IMR-90 (cell line): ENCODE measurements at regions not wholly inside any gene's neighbourhood (a gene's known extent, or its start where the extent isn't known, plus 50 kb on each side); places are given as distances from the start of the nearest gene placed in this dataset.

Experiments
- ATAC-seq: fragments of 200-7000 bp; cut with Tn5 transposase; 2 replicates; pipeline ENCODE4 v1.9.1; 2020; ENCODE audit warnings: low read depth, mild to moderate bottlenecking, moderate library complexity
- BruUV-seq: library from RNA; stranded (reverse); fragments of 400-500 nt; replicated peaks from 2 replicates; lab custom pipeline; 2021; lab: Mats Ljungman, UMichigan
- CTCF ChIA-PET: fragments of 300-600 bp; formaldehyde crosslinking; extraction: SDS; loops from one replicate; lab custom pipeline; 2021; ENCODE audit warnings: antibody characterized with exemption; lab: Yijun Ruan, JAX
- POLR2A ChIA-PET: fragments of 300-600 bp; sonication (Branson Sonifier 250); formaldehyde crosslinking; loops from one replicate; lab custom pipeline; 2022; ENCODE audit warnings: antibody characterized with exemption; ENCODE audit not compliant: unreplicated experiment; lab: Charles Lee
- DNase-seq: peaks from one replicate; pipeline ENCODE4 v3.0.0; 2013
- H2AFZ ChIP-seq: replicated peaks from 2 replicates; pipeline ENCODE3; 2013; ENCODE audit warnings: low read length, mild to moderate bottlenecking; ENCODE audit not compliant: poor library complexity
- H2AK5ac ChIP-seq: 2 replicates; pipeline ENCODE4 v1.6.1; 2013; ENCODE audit warnings: low read depth, low read length, inconsistent platforms
- H2AK9ac ChIP-seq: replicated peaks from 2 replicates; pipeline ENCODE3; 2013; ENCODE audit warnings: mild to moderate bottlenecking, low read depth, low read length, moderate library complexity; ENCODE audit not compliant: poor library complexity
- H2BK120ac ChIP-seq: 2 replicates; pipeline ENCODE4 v1.6.1; 2013; ENCODE audit warnings: low read depth, low read length, inconsistent platforms
- H2BK15ac ChIP-seq: 3 replicates; pipeline ENCODE4 v1.6.1; 2013; ENCODE audit warnings: low read depth, low read length, inconsistent platforms
- H2BK20ac ChIP-seq: 2 replicates; pipeline ENCODE4 v1.6.1; 2013; ENCODE audit warnings: low read depth, mild to moderate bottlenecking, inconsistent platforms, low read length, moderate library complexity
- H2BK5ac ChIP-seq: 2 replicates; pipeline ENCODE4 v1.6.1; 2013; ENCODE audit warnings: mild to moderate bottlenecking, low read depth, low read length, inconsistent platforms; ENCODE audit not compliant: poor library complexity, severe bottlenecking
- H3K14ac ChIP-seq: replicated peaks from 2 replicates; pipeline ENCODE4 v1.6.1; 2013; ENCODE audit warnings: low read depth, low read length, inconsistent platforms
- H3K18ac ChIP-seq: 2 replicates; pipeline ENCODE4 v1.6.1; 2013; ENCODE audit warnings: low read depth, low read length, control low read depth
- H3K23ac ChIP-seq: 2 replicates; pipeline ENCODE4 v1.6.1; 2013; ENCODE audit warnings: low read depth, low read length, inconsistent platforms
- H3K27ac ChIP-seq: 2 replicates; pipeline ENCODE4 v1.5.1; 2013; ENCODE audit warnings: mild to moderate bottlenecking, control low read depth, low read length; ENCODE audit not compliant: insufficient read depth
- H3K27me3 ChIP-seq: 2 replicates; pipeline ENCODE4 v1.6.1; 2013; ENCODE audit warnings: low read length; ENCODE audit not compliant: control insufficient read depth, insufficient read depth
- H3K36me3 ChIP-seq: 2 replicates; pipeline ENCODE4 v1.6.1; 2013; ENCODE audit warnings: low read length, mixed read lengths; ENCODE audit not compliant: control insufficient read depth, insufficient read depth
- H3K4ac ChIP-seq: 2 replicates; pipeline ENCODE4 v1.6.1; 2013; ENCODE audit warnings: low read depth, low read length, inconsistent platforms
- H3K4me1 ChIP-seq: 2 replicates; pipeline ENCODE4 v1.6.1; 2013; ENCODE audit warnings: low read length, mixed read lengths; ENCODE audit not compliant: control insufficient read depth, insufficient read depth
- H3K4me2 ChIP-seq: 2 replicates; pipeline ENCODE4 v1.6.1; 2013; ENCODE audit warnings: low read depth, mild to moderate bottlenecking, control low read depth, low read length, moderate library complexity
- H3K4me3 ChIP-seq: 2 replicates; pipeline ENCODE4 v1.5.1; 2013; ENCODE audit warnings: low read depth, mild to moderate bottlenecking, control low read depth, low read length, moderate library complexity; ENCODE audit not compliant: insufficient read depth
- H3K56ac ChIP-seq: 2 replicates; pipeline ENCODE4 v1.6.1; 2013; ENCODE audit warnings: low read length, inconsistent platforms; ENCODE audit not compliant: insufficient read depth; ENCODE audit errors: extremely low read depth
- H3K79me1 ChIP-seq, 2 experiments: 2 replicates each; pipeline ENCODE4 v1.6.1; 2013; ENCODE audit warnings: low read length in 2 of 2, inconsistent platforms in 1 of 2, low read depth in 1 of 2
- H3K9ac ChIP-seq: 2 replicates; pipeline ENCODE4 v1.6.1; 2013; ENCODE audit warnings: low read depth, low read length, control low read depth
- H3K9me1 ChIP-seq: 2 replicates; pipeline ENCODE4 v1.6.1; 2013; ENCODE audit warnings: low read length, inconsistent platforms; ENCODE audit not compliant: insufficient read depth
- H3K9me3 ChIP-seq: 2 replicates; pipeline ENCODE4 v1.6.1; 2013; ENCODE audit warnings: low read length; ENCODE audit not compliant: control insufficient read depth, insufficient read depth
- H4K20me1 ChIP-seq: 2 replicates; pipeline ENCODE4 v1.6.1; 2013; ENCODE audit warnings: low read length, inconsistent platforms; ENCODE audit not compliant: insufficient read depth
- H4K5ac ChIP-seq: 2 replicates; pipeline ENCODE4 v1.6.1; 2013; ENCODE audit warnings: mild to moderate bottlenecking, low read depth, low read length, control low read depth
- H4K8ac ChIP-seq, 2 experiments: 2 replicates each; pipeline ENCODE4 v1.6.1; 2013; ENCODE audit warnings: low read depth in 2 of 2, low read length in 2 of 2, control low read depth in 1 of 2, inconsistent platforms in 1 of 2
- H4K91ac ChIP-seq: 2 replicates; pipeline ENCODE4 v1.6.1; 2013; ENCODE audit warnings: low read depth, low read length, inconsistent platforms; ENCODE audit not compliant: insufficient read depth
- BHLHE40 ChIP-seq: fragments of 150-350 bp; IDR thresholded peaks from 2 replicates; pipeline ENCODE4 v1.6.1; 2016; ENCODE audit warnings: mild to moderate bottlenecking, low read depth, low read length
- CEBPB ChIP-seq: IDR thresholded peaks from 2 replicates; pipeline ENCODE4 v1.6.1; 2012; ENCODE audit warnings: low read depth, low read length, improper control_type of control experiment
- MAFK ChIP-seq: IDR thresholded peaks from 2 replicates; pipeline ENCODE4 v1.6.1; 2012; ENCODE audit warnings: low read depth, low read length, improper control_type of control experiment
- POLR2A ChIP-seq: IDR thresholded peaks from 2 replicates; pipeline ENCODE4 v1.6.1; 2012; ENCODE audit warnings: mild to moderate bottlenecking, low read depth, low read length
- RAD21 ChIP-seq: IDR thresholded peaks from 2 replicates; pipeline ENCODE4 v1.6.1; 2012; ENCODE audit warnings: low read length, improper control_type of control experiment
- RFX5 ChIP-seq: IDR thresholded peaks from 2 replicates; pipeline ENCODE4 v1.8.0; 2012; ENCODE audit warnings: low read depth, mild to moderate bottlenecking, low read length, moderate library complexity
- SMC3 ChIP-seq: fragments of 150-350 bp; IDR thresholded peaks from 2 replicates; pipeline ENCODE4 v1.6.1; 2016; ENCODE audit warnings: low read depth, mild to moderate bottlenecking, antibody characterized with exemption, low read length, moderate library complexity
- whole genome bisulfite sequencing, 2 experiments: methylation state at CpG; one replicate each; pipeline versions ENCODE4 v1.1.5 to v1.1.7; 2013; ENCODE audit warnings: missing lambda C conversion rate in 2 of 2; ENCODE audit not compliant: insufficient read length in 1 of 2; ENCODE audit errors: extremely low coverage in 2 of 2; 5-methylcytosine and 5-hydroxymethylcytosine counted together
- dilution Hi-C: fragments of 300-500 bp; cut with HindIII; formaldehyde crosslinking; loops from one replicate; pipeline ENCODE4 v1.14.3; 2018; ENCODE audit warnings: low sequenced_read_pairs; ENCODE audit not compliant: unreplicated experiment
- in situ Hi-C: fragments of 300-500 bp; cut with MboI; formaldehyde crosslinking; loops from 3 replicates; pipeline ENCODE4 v1.14.3; 2019; ENCODE audit warnings: low sequenced_read_pairs, inconsistent platforms, mixed read lengths
- intact Hi-C: fragments of 100-400 bp; cut with micrococcal nuclease; formaldehyde crosslinking; loops from 2 replicates; pipeline ENCODE4 v1.10.0; 2022
- TF ChIP-seq, protein P1 (sequence below): fragments of 150-350 bp; IDR thresholded peaks from 2 replicates; pipeline ENCODE4 v1.6.1; 2016; ENCODE audit warnings: low read depth, mild to moderate bottlenecking, low read length, moderate library complexity, borderline replicate concordance
- TF ChIP-seq, protein P2 (sequence below): conservative IDR thresholded peaks from 2 replicates; pipeline ENCODE4 v1.5.1; 2012; ENCODE audit warnings: mild to moderate bottlenecking, low read depth, low read length, improper control_type of control experiment

DNA sequence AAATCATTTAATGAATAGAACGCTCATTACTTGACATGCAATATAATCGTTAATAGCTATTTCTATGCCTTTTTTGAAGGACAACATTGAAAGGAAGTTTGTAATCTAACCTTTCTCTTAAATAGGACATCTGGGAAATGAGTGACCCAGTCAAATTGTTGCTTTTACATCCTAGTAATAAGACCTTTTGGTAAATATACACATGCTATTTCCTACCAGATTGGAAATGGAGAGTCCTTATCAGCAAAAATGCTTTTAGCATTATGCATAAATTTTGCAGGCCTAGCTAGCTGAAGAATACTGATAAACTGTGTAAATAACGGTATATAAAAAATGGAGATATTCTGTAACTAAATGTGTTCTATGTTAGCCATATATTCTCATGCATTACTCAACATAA lies 567.3 kb upstream of the DSEL start:
- dilution Hi-C loops (no loop called here), intact Hi-C loops (no loop called here), in situ Hi-C loops (no loop called here)
- Histone ChIP-seq H3K36me3 (no peaks in the 10 kb centered on the region), H2AK9ac (no peak overlapping the region), H2BK5ac (no peak overlapping the region), H2BK20ac (no peak overlapping the region), H2AK5ac (no peak overlapping the region), H2AFZ (no peak overlapping the region), H2BK120ac (no peak overlapping the region), H3K4me1 (no peaks in the 10 kb centered on the region; the same call in 1 of the 2 replicates), H3K27me3 (no peaks in the 10 kb centered on the region), H4K91ac (no peak overlapping the region), H3K9me3 (no peaks in the 10 kb centered on the region), H3K9ac (no peak overlapping the region), H3K18ac (no peak overlapping the region), H3K4me2 (no peak overlapping the region), H3K14ac (no peak overlapping the region), H3K27ac (no peak overlapping the region), H3K4me3 (no peak overlapping the region), H3K56ac (no peak overlapping the region), H4K8ac (no peak overlapping the region), H3K9me1 (no peaks in the 10 kb centered on the region), H3K23ac (no peak overlapping the region), H3K79me1 (no peaks in the 10 kb centered on the region), H2BK15ac (no peak overlapping the region), H4K5ac (no peak overlapping the region), H4K20me1 (no peaks in the 10 kb centered on the region), H3K4ac (no peak overlapping the region)
- POLR2A ChIA-PET, result interaction anchor here (0.7 kb wide), 1 partner anchor 81 kb away, joined by 5 read pairs; no protein-coding TSS in a partner anchor
- no TSS peak for BruUV-seq
- WGBS, 2 experiments, result no CpG with 5 or more reads among the region's 3 CpGs
- peak; percentile 56 for DNase-seq
- TF ChIP-seq POLR2A, result no peak
- TF ChIP-seq, protein P1, sequence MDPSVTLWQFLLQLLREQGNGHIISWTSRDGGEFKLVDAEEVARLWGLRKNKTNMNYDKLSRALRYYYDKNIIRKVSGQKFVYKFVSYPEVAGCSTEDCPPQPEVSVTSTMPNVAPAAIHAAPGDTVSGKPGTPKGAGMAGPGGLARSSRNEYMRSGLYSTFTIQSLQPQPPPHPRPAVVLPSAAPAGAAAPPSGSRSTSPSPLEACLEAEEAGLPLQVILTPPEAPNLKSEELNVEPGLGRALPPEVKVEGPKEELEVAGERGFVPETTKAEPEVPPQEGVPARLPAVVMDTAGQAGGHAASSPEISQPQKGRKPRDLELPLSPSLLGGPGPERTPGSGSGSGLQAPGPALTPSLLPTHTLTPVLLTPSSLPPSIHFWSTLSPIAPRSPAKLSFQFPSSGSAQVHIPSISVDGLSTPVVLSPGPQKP, result no peak
- TF ChIP-seq, protein P2, sequence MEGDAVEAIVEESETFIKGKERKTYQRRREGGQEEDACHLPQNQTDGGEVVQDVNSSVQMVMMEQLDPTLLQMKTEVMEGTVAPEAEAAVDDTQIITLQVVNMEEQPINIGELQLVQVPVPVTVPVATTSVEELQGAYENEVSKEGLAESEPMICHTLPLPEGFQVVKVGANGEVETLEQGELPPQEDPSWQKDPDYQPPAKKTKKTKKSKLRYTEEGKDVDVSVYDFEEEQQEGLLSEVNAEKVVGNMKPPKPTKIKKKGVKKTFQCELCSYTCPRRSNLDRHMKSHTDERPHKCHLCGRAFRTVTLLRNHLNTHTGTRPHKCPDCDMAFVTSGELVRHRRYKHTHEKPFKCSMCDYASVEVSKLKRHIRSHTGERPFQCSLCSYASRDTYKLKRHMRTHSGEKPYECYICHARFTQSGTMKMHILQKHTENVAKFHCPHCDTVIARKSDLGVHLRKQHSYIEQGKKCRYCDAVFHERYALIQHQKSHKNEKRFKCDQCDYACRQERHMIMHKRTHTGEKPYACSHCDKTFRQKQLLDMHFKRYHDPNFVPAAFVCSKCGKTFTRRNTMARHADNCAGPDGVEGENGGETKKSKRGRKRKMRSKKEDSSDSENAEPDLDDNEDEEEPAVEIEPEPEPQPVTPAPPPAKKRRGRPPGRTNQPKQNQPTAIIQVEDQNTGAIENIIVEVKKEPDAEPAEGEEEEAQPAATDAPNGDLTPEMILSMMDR, result no peak
- TF ChIP-seq BHLHE40, result no peak
- no peak for TF ChIP-seq RFX5
- TF ChIP-seq MAFK, result no peak
- TF ChIP-seq CEBPB, result no peak
- TF ChIP-seq SMC3, result no peak
- no peak for TF ChIP-seq RAD21
- CTCF ChIA-PET, result interaction anchor here (0.6 kb wide), 1 partner anchor 179 kb away, joined by 3 read pairs; no protein-coding TSS in a partner anchor
- ATAC-seq, result no peak
